PC-9 (cell line): ENCODE measurements at regions not wholly inside any gene's neighbourhood (a gene's known extent, or its start where the extent isn't known, plus 50 kb on each side); places are given as distances from the start of the nearest gene placed in this dataset.

Experiments used
- EZH2 ChIP-seq: fragments of 200-600 bp; sonication (generic); IDR thresholded peaks from 2 replicates; pipeline ENCODE4 v1.8.0; 2017; ENCODE audit warnings: antibody characterized with exemption, low read depth
- TF ChIP-seq, protein P1 (sequence below): fragments of 200-600 bp; sonication (generic); conservative IDR thresholded peaks from 2 replicates; pipeline ENCODE4 v1.6.1; 2017; ENCODE audit warnings: mixed run types, antibody characterized with exemption, mild to moderate bottlenecking, moderate library complexity

GRCh38 chr1:18554597-18554996 lies 73.9 kb downstream of the KLHDC7A start:
- TF ChIP-seq, protein P1, sequence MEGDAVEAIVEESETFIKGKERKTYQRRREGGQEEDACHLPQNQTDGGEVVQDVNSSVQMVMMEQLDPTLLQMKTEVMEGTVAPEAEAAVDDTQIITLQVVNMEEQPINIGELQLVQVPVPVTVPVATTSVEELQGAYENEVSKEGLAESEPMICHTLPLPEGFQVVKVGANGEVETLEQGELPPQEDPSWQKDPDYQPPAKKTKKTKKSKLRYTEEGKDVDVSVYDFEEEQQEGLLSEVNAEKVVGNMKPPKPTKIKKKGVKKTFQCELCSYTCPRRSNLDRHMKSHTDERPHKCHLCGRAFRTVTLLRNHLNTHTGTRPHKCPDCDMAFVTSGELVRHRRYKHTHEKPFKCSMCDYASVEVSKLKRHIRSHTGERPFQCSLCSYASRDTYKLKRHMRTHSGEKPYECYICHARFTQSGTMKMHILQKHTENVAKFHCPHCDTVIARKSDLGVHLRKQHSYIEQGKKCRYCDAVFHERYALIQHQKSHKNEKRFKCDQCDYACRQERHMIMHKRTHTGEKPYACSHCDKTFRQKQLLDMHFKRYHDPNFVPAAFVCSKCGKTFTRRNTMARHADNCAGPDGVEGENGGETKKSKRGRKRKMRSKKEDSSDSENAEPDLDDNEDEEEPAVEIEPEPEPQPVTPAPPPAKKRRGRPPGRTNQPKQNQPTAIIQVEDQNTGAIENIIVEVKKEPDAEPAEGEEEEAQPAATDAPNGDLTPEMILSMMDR, result no peak
- TF ChIP-seq EZH2, result no peak
